Transverse colon (tissue), 1 donor: ENCODE measurements at regions not wholly inside any gene's neighbourhood (a gene's known extent, or its start where the extent isn't known, plus 50 kb on each side); places are given as distances from the start of the nearest gene placed in this dataset.

Experiments used
- EP300 ChIP-seq: sonication (generic); formaldehyde crosslinking; IDR thresholded peaks from one replicate; pipeline ENCODE4 v1.6.1; 2017; ENCODE audit warnings: antibody characterized with exemption, low read depth
- POLR2A ChIP-seq: fragments of 450-650 bp; IDR thresholded peaks from one replicate; pipeline ENCODE4 v1.6.1; 2016; ENCODE audit warnings: antibody characterized with exemption, mild to moderate bottlenecking, moderate library complexity

GRCh38 chr3:10761583-10761982 lies 54.4 kb upstream of the SLC6A11 start:
- TF ChIP-seq POLR2A (no peak), EP300 (no peak)
